NCI-H1694 treated with DMSO at 0.1 percent for 48 hours (cell line): ENCODE measurements at regions not wholly inside any gene's neighbourhood (a gene's known extent, or its start where the extent isn't known, plus 50 kb on each side); places are given as distances from the start of the nearest gene placed in this dataset.
"Not testable (repeated sequence)": the region's sequence is repeated elsewhere in the genome, so short reads cannot be mapped to it uniquely, and the experiment has no call there.

ENCODE experiments used
- DNase-seq: peaks from one replicate; lab custom pipeline; 2025; lab: John Stamatoyannopoulos, UW

DNA sequence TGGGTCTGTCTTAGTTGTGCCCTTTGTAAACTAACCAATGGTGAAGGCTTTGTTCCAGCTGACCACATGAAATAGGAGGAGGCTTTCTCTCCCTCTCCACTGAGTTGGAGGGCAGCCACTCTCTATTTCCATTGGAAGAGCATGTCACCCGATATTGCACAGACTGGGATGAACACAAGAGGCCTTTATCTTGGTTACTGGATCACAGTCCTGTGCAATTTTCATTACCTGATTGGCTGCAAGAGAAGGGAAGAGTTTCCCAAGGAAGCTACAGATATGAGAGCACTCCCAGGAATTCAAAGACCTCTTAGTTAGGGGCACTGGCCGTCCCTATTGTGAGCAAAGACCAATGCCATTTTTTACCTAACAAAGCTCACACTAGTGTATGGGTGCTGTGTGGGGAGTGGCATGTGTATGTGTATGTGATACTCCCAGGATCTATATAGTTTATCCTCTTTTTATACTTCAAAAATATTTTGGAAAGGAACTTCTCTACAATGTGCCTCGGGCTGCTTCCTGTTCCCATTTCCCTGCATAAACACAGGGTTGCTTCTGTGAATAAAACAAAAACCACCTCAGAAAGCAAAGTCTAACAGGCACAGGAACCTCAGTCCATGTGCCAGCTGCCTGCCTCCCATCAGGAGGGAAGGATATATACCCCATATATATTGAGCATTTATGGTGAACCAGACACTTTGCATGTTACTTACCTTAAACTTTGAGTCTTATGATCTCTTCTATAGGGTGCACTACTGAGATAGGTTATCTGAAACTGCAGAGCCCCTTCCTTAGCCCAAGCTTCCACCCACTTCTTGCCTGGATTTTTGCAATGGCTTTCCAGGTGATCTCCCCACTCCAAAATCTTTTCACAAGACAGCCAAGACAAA is 126.5 kb downstream of the RASSF10 start:
- no peak for DNase-seq

DNA sequence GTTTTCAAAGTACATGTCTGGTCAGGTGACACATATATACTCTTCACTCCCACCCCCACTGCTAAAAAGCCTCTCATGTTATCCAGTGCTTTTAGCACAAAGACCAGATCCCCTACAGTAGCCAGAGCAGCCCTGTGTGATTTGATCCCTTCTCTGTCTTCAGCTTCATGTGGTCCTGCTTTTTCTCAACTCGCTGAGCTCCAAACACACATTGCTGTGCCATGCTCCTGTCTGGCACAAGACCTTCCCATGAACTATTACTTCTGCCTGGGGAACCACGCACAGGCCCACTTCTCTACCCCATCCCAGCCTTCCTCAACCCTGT is 127.1 kb downstream of the RASSF10 start:
- no peak for DNase-seq

DNA sequence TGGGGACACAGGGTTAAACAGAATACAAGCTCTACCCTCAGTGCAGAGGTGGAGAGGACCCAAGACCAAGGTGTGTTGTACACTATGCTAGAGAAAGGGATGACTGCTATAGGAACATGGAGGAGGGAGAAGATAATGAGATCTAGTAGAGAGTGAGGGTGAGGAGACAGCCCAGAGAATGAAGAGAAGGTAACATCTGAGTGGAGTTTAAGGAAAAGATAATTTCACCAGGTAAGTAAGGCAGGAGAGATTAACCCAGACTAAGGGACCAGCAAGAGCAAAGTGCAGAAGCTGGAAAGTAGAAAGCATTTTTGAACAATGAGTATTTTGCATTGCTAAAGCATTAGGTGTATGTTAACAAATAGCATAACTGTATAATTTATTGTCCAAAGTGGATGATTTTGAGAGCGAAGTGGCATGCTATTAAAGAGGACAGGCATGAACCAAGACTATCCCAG is 128.8 kb downstream of the RASSF10 start:
- no peak for DNase-seq

DNA sequence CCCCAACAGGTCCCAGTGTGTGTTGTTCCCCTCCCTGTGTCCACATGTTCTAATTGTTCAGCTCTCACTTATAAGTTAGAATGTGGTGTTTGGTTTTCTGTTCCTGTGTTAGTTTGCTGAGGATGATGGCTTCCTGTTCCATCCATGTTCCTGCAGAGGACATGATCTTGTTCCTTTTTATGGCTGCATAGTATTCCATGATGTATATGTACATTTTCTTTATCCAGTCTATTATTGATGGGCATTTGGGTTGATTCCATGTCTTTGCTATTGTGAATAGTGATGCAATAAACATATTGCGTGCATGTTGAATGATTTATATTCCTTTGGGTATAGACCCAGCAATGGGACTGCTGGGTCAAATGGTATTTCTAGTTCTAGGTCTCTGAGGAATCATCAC is 130.0 kb downstream of the RASSF10 start:
- DNase-seq: not testable (repeated sequence)

DNA sequence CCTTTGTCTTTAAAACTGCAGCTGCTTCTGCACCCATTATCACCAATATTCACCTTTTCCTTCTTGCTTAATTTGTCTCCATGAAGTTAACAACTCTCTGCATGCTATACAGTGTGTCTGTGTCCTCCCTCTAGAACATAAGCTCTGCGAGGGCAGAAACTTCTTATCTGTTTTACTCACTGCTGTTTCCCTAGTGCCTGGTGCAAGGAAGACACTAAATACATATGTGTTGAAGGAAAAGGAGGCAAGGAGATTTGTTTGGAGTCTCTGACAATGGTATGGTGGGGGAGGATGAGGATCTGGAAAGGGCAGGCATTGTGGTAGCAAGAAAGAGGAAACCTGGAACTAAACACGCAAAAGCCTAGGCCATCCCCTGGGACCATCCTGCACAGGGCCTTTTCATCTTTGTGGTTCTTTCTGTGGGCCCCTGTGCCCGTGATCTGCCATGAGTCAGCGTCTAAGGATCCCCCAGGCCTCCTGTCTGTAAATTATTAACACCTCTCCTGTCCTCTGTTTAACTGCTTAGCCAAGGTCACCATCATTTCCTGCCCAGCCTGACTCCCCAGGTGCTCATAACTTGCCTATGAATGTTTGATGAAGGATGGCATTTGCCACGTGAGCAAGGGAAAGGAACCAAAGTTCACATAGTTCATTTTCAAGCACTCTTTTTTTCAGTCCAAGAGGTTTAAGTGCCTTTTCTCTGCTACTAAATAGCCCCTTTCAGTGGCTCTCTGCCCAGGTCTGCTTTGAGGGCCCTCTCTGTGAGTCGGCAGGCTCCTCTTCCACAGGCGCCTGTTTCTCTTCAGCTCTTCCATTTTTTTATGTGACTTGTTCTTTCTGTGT is 131.1 kb downstream of the RASSF10 start:
- no peak for DNase-seq

DNA sequence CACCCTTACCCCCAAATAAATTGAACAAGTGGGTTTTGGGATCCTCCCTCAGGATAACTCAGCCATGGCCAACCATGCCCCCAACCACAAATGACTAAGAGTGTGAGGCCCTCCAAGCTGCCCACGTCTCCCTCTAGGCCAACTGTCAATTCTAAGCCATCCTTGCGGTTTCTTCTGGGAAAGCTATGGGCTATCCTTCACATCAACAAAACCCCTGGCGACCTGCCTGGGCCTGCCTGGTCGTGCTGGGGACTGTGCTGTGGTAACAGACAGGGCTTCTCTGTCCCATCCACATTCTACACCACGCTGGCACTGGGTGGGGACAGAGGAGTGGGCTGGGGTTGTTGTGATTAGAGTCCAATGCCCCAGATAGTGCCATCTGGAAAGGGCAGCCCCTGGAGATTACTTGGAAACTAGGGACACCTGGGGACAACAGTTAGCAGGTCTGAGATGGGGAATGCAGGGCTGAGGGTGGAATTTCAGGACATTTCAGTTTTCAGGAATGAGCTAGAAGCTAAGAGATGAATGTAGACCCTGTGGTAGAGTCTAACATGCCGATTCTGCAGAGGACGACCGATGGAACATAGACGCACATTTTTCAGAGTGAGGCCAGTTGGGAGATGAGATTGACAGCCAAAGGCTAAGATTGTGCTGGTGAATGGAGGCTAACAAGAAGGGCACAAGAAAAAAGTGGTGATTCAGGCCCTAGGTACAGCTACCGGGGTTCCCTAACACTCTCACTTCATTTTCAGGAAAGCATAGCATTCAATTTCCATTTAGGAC is 131.9 kb downstream of the RASSF10 start:
- no peak for DNase-seq

DNA sequence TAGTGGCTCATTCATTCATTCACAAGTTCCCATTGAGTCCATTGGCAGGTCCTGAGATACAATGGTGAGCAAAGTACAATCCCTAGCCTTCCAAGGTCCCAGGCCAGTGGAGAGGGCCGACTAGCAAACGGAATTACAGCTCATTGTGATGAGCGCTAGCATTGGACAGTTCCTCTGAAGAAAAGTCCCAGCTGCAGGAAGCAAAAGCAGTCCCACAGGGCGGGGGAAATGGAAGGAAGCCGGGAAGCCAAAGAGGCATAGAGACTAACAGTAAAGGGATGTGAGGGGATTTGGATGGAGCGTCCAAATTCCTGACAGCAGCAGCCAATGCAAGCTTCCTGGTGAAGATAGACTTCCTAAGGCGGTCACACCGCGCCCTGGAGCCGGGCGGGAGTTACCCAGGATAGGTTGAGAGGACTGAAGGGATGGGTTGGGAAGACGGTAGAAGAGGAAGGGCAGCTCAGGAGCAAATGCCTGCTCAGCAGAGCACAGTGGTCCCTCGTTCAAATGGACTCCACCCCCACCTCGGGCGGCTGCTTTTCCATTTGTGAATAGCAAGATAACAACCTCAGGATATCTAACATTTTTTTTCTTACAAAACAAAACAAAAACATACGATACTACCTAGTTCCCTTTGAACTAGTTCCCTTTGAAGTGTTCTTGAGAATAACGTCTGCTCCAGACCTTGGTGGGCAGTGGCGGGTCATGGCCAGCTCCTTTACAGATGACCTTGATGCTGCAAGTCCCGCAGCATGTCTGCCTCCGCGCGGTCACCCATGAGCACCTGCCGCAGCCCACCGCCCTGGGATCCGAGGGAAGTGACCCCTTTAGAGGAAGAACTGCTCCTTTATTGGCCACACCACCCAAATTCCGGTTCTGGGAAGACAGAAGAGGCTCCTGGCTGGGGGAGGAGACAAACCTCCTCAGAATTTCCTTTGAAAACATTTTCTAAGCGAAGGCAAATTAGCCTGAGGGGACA is 132.9 kb downstream of the RASSF10 start:
- DNase-seq: no peak

DNA sequence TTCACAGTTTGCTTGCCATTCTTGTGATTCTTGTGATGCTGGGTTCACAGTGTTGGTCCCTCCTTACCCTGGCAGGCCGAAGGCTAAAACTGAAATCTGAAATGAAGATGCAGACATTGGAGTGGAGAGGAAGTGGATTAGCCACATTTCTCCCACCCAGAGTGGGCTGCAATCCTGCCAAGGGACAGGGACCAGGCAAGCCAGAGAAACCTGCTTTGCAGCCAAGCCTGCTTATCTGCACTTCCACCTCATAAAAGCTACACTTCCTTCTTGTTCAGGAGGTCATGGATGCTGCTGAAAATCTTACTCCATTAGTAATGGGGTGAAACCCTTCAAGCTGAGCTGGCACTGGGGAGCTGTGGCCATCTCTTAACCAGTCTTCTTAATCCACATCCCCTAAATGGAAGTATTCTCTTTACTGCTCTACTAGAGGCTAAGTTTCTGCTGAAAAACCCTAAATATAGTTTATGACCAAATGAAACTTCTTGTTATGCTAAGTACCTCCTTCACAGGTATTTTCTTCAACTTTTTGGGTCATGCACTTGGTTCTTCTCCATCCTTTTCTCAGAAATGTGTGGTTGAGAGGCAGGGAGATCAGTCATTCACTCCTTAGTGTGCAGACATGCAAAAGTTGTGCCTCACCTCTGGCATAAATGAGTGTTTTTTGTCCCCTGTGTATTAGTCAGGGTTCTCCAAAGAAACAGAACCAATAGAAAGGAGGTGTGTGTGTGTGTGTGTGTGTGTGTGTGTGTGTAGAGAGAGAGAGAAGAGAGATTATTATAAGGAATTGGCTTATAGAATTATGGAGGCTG is 133.9 kb upstream of the BMAL1 start:
- DNase-seq: no peak

DNA sequence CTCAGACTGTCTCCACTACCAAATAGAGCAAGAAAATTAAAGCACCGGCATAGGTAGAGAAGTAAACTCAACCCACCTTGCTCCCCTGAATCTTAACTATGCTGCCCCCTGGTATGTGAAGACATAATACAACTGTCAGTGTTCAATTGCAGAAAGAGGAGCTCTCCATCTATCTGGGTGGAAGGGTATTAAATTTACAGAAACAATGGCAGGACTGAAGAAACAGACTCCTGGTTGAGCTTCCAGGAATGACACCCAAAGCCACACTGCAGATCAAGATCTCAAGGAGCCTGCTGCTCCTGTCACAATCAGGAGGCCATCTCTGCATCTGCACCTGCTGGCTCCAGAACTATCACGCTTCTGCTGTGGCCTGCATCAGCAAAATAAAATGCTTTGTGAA is 132.1 kb upstream of the BMAL1 start:
- DNase-seq: no peak

DNA sequence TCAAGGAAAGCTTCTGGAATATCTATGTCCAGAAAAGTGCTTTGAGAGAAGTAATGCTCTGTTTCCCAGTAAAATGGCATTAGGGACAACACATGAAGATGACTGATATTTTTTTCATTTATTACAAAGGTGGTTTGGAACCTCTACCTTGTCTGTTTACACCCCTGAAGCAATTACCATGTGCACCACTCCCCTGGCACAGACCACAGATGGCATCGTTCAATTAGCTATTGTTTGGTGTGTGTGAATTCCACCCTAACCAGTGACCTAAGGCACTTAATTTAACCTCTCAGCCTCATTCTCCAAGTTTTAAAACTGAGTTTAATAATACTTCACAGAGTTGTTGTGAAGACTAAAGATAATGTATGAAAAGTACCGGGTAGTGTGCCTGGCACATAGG is 127.6 kb upstream of the BMAL1 start:
- no peak for DNase-seq

DNA sequence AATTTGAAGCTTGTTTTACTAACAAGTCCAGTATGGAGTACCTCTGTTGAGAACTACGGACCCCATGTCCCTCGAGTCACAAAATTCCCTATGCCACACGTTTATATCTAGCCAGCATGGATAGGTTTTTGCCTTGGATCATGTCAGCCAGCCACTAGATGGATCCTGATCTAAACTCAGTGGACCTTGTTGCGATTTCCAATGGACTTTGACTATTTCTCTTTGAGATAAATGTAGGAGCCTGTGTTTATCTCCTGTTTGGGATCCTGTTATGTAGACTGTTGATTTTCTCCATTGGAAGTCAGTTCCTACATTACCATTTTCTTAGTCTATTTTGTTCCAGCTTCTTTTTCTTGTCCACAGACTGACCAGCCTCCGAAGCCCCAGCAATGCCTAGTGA is 127.1 kb upstream of the BMAL1 start:
- DNase-seq: no peak

DNA sequence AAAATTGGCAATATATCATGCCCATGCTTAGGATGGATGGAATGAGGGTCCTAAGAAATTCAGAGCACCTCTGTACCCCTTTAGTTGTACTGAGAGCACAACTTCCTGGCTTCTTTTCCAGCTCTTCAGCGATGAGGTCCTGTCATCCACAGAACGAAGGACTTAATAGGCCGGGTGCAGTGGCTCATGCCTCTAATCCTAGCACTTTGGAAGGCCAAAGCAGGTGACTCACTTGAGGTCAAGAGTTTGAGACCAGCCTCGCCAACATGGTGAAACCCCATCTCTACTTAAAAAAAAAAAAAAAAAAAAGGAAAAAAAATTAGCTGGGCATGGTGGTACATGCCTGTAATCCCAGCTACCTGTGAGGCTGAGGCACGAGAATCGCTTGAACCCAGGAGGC is 125.3 kb upstream of the BMAL1 start:
- DNase-seq: no peak

DNA sequence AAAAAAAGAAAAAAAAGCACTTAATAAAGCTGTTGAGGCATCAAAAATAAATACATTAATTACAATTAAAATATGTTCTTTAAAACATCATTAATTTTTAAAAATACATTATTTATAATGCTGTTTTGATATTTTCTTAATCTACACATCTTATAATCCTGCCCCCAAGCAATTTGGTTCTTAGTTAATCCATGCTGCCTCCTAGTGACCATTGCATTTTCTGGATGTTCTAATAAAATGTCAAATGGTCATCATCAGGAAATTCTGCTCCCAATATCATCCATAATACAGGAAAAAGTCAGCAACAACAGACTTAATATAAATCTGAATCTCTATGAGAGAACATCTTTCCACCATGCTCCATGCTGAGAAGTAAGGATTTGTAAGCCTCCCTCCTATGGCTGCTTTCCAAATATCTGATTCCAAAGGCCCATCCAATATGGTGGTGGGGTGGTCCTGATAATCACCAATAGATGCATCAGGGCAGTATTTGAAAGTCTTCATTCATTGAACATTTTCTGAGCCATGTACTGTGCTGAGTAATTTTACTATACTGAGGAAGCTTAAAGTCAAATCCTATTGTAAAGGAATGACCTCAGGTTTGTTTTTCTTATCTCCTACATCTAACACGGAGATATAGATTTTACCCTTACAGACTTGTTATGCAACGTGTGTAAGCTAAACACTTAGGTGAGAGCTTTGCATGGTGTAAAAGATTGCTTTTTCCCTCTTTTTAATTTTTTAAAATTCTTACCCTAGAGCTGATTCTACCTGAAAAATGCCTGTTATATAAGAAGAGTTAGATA is 124.7 kb upstream of the BMAL1 start:
- DNase-seq: no peak

DNA sequence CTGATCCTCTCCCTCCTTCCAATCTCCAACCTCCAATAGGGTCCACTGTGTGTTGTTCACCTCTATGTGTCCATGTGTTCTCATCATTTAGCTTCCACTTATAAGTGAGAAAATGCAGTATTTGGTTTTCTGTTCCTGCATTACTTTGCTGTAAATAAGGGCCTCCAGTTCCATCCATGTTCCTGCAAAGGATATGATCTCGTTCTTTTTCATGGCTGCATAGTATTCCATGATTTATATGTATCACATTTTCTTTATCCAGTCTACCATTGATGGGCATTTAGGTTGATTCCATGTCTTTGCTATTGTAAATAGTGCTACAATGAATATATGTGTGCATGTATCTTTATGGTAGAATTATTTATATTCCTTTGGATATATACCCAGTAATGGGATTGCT is 123.2 kb upstream of the BMAL1 start:
- not testable (repeated sequence) for DNase-seq

DNA sequence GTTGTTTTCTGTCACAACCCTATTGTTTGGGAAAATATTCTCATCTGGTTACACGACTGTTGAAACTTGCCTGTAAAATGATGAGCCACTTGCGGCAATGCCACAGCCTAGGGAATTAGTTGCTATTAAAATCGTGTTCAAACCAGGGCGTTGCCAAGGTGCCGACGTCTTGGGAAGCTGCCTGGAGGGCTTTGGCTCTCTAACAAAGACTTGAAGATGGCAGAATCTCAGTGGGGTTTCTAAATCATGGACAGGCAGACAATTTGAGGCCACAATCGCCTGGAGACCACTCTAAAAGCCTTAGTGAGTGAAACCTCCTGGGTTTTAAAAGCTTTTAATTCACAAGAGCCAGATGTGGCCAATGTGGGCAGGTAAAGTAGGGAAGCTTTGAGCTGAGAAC is 117.2 kb upstream of the BMAL1 start:
- no peak for DNase-seq

DNA sequence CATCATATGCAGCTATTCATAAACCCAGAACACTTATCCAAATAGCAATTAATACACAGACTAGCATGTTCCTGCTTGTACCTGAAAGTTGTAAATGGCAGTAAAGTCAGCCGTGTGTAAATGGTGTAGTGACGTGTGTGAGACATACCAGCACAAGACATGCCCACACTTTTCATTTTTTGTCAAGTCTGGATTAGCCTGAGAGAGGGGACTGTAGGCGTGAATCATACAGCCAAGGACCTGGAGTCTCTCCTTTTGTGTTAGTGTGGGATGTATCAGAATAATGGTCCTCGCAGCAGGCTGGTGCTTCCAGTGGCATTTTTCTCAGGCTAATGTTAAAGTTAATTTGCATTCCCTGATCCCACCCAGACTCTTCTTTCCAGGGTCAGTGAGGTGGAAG is 116.8 kb upstream of the BMAL1 start:
- no peak for DNase-seq

DNA sequence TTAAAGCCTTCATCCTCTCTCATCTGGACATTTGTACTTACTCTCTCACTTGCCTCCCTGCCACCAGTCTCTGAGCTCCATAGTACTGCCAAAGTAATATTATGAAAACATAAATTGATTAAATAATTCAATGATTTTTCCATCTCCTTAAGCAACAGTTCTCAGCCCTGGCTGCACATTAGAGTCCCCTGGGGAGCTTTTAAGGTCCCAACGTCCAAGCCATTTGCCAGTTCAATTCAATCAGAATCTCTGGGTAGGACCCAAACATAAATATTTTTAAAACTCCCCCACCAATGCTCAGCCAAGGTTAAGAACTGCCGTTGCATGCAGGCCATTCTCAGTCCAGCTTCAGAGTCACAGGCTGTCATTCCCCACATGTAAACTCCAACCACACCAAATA is 114.4 kb upstream of the BMAL1 start:
- no peak for DNase-seq

DNA sequence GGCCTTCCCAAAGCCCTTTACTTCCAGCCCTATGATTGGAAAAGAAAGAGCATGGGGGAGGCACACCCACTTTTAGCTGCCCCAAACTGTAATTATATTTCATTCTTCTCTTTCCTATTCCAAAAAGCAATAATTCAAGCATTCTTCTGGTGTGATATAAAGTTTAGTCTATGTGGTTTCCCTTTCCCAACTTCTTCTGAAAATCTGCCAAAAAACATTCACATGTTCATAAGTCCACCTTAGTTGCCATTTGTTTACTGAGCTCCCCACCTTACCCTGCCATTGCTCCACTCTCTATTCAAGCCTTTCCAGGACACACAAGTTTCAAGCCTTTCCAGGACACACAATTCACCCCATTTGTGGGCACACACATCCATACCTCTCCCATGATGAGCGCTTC is 111.6 kb upstream of the BMAL1 start:
- DNase-seq: no peak

DNA sequence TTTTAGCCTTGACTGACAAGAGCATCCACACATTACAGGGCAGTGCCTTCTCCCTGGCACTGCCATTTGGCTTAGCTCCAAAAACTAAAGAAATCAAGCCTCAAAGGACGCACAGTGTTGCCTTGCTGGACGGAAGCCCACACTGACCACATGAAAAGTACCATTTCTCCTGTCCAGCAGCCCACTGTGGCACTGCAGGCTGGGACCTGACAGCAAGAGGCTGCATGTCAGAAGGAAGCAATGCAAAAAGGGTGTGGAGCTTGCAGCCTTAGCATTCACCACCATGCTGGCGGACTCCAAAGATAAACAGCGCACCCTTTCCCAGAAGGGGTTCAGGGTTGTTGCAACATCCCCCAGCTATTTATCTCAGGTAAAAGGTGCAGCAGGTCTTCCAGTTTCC is 109.3 kb upstream of the BMAL1 start:
- no peak for DNase-seq

DNA sequence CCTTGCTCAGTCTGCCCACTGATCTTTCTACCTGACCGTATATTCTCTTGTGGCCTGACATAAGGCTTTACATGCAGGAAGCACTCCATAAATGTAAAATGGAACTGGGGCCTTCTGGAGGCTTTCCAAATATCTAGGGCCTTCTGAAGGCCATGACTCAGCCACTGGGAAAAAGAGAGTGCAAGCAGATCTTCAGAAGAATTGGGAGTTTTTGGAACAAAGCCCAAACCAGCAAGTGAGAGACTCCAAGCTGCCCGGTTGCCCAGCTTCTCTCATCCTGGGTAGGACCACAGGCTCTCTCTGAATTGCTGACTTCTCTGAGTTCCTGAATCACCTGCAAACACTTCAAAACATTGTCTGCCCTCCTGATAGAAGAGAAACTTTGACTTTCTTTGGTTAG is 107.9 kb upstream of the BMAL1 start:
- no peak for DNase-seq
